ENCODE measurements at regions not wholly inside any gene's neighbourhood (a gene's known extent, or its start where the extent isn't known, plus 50 kb on each side); places are given as distances from the start of the nearest gene placed in this dataset.

GRCh38 chr9:118438810-118439209, 734.6 kb downstream of the TLR4 start:
- TF ChIP-seq POLR2A (IDR thresholded peaks at IDR 0.05; ENCODE audit: low read depth, low read length) (no peak), PAX5 (IDR thresholded peaks at IDR 0.05; ENCODE audit: insufficient read depth, low read length, severe bottlenecking) (no peak), SPI1 (IDR thresholded peaks at IDR 0.05; ENCODE audit: low read depth, low read length) (no peak), TAF1 (IDR thresholded peaks at IDR 0.05; ENCODE audit: low read depth, low read length) (no peak), POLR2AphosphoS5 (IDR thresholded peaks at IDR 0.05; ENCODE audit: low read depth, low read length) (no peak), POU2F2 (IDR thresholded peaks at IDR 0.05; ENCODE audit: low read depth, low read length) (no peak)
- FAIRE-seq, result no peak
- DNase-seq (ENCODE audit: insufficient read length, low spot score), result no peak

GRCh38 chr9:118439441-118439840, 735.2 kb downstream of the TLR4 start:
- no peak for DNase-seq (ENCODE audit: insufficient read length, low spot score)
- no peak for TF ChIP-seq POLR2A (IDR thresholded peaks at IDR 0.05; ENCODE audit: low read depth, low read length)
- no peak for TF ChIP-seq POU2F2 (IDR thresholded peaks at IDR 0.05; ENCODE audit: low read depth, low read length)
- TF ChIP-seq TAF1 (IDR thresholded peaks at IDR 0.05; ENCODE audit: low read depth, low read length), result no peak
- TF ChIP-seq SPI1 (IDR thresholded peaks at IDR 0.05; ENCODE audit: low read depth, low read length), result no peak
- no peak for TF ChIP-seq POLR2AphosphoS5 (IDR thresholded peaks at IDR 0.05; ENCODE audit: low read depth, low read length)
- TF ChIP-seq PAX5 (IDR thresholded peaks at IDR 0.05; ENCODE audit: insufficient read depth, low read length, severe bottlenecking), result no peak
- FAIRE-seq, result no peak

- no peak for FAIRE-seq
- TF ChIP-seq POLR2AphosphoS5 (IDR thresholded peaks at IDR 0.05; ENCODE audit: low read depth, low read length) (no peak), POLR2A (IDR thresholded peaks at IDR 0.05; ENCODE audit: low read depth, low read length) (no peak), TAF1 (IDR thresholded peaks at IDR 0.05; ENCODE audit: low read depth, low read length) (no peak), POU2F2 (IDR thresholded peaks at IDR 0.05; ENCODE audit: low read depth, low read length) (no peak), PAX5 (IDR thresholded peaks at IDR 0.05; ENCODE audit: insufficient read depth, low read length, severe bottlenecking) (no peak), SPI1 (IDR thresholded peaks at IDR 0.05; ENCODE audit: low read depth, low read length) (no peak)
- DNase-seq (ENCODE audit: insufficient read length, low spot score), result no peak
Measured at GRCh38 chr9:118444403-118444802, 740.2 kb downstream of the TLR4 start.

GRCh38 chr9:118446943-118447639, 742.9 kb downstream of the TLR4 start:
- DNase-seq (ENCODE audit: insufficient read length, low spot score) (no peak), FAIRE-seq (no peak)
- TF ChIP-seq TAF1 (IDR thresholded peaks at IDR 0.05; ENCODE audit: low read depth, low read length), result no peak
- TF ChIP-seq POLR2A (IDR thresholded peaks at IDR 0.05; ENCODE audit: low read depth, low read length), result no peak
- TF ChIP-seq POLR2AphosphoS5 (IDR thresholded peaks at IDR 0.05; ENCODE audit: low read depth, low read length), result no peak
- TF ChIP-seq POU2F2 (IDR thresholded peaks at IDR 0.05; ENCODE audit: low read depth, low read length), result no peak
- TF ChIP-seq SPI1 (IDR thresholded peaks at IDR 0.05; ENCODE audit: low read depth, low read length), result no peak
- TF ChIP-seq PAX5 (IDR thresholded peaks at IDR 0.05; ENCODE audit: insufficient read depth, low read length, severe bottlenecking), result no peak

- no peak for FAIRE-seq
- no peak for DNase-seq (ENCODE audit: insufficient read length, low spot score)
- TF ChIP-seq TAF1 (IDR thresholded peaks at IDR 0.05; ENCODE audit: low read depth, low read length), result no peak
- TF ChIP-seq SPI1 (IDR thresholded peaks at IDR 0.05; ENCODE audit: low read depth, low read length), result no peak
- no peak for TF ChIP-seq POLR2AphosphoS5 (IDR thresholded peaks at IDR 0.05; ENCODE audit: low read depth, low read length)
- no peak for TF ChIP-seq POU2F2 (IDR thresholded peaks at IDR 0.05; ENCODE audit: low read depth, low read length)
- TF ChIP-seq POLR2A (IDR thresholded peaks at IDR 0.05; ENCODE audit: low read depth, low read length), result no peak
- TF ChIP-seq PAX5 (IDR thresholded peaks at IDR 0.05; ENCODE audit: insufficient read depth, low read length, severe bottlenecking), result no peak
Measured at GRCh38 chr9:118449554-118449953, 745.4 kb downstream of the TLR4 start.

GRCh38 chr9:118455259-118455658, 751.1 kb downstream of the TLR4 start:
- FAIRE-seq, result no peak
- no peak for DNase-seq (ENCODE audit: insufficient read length, low spot score)
- no peak for TF ChIP-seq TAF1 (IDR thresholded peaks at IDR 0.05; ENCODE audit: low read depth, low read length)
- no peak for TF ChIP-seq POLR2AphosphoS5 (IDR thresholded peaks at IDR 0.05; ENCODE audit: low read depth, low read length)
- no peak for TF ChIP-seq POLR2A (IDR thresholded peaks at IDR 0.05; ENCODE audit: low read depth, low read length)

GRCh38 chr9:118455788-118456187, 751.6 kb downstream of the TLR4 start:
- FAIRE-seq (no peak), DNase-seq (ENCODE audit: insufficient read length, low spot score) (no peak)
- TF ChIP-seq SPI1 (IDR thresholded peaks at IDR 0.05; ENCODE audit: low read depth, low read length) (no peak), POU2F2 (IDR thresholded peaks at IDR 0.05; ENCODE audit: low read depth, low read length) (no peak), POLR2A (IDR thresholded peaks at IDR 0.05; ENCODE audit: low read depth, low read length) (no peak), TAF1 (IDR thresholded peaks at IDR 0.05; ENCODE audit: low read depth, low read length) (no peak), POLR2AphosphoS5 (IDR thresholded peaks at IDR 0.05; ENCODE audit: low read depth, low read length) (no peak), PAX5 (IDR thresholded peaks at IDR 0.05; ENCODE audit: insufficient read depth, low read length, severe bottlenecking) (no peak)

GRCh38 chr9:118457171-118458000, 753.2 kb downstream of the TLR4 start:
- DNase-seq (ENCODE audit: insufficient read length, low spot score), result no peak

GRCh38 chr9:118459913-118460312, 755.7 kb downstream of the TLR4 start:
- no peak for DNase-seq (ENCODE audit: insufficient read length, low spot score)
- FAIRE-seq, result no peak
- no peak for TF ChIP-seq PAX5 (IDR thresholded peaks at IDR 0.05; ENCODE audit: insufficient read depth, low read length, severe bottlenecking)
- no peak for TF ChIP-seq POLR2A (IDR thresholded peaks at IDR 0.05; ENCODE audit: low read depth, low read length)
- no peak for TF ChIP-seq TAF1 (IDR thresholded peaks at IDR 0.05; ENCODE audit: low read depth, low read length)
- no peak for TF ChIP-seq POU2F2 (IDR thresholded peaks at IDR 0.05; ENCODE audit: low read depth, low read length)
- no peak for TF ChIP-seq SPI1 (IDR thresholded peaks at IDR 0.05; ENCODE audit: low read depth, low read length)
- no peak for TF ChIP-seq POLR2AphosphoS5 (IDR thresholded peaks at IDR 0.05; ENCODE audit: low read depth, low read length)

More at GRCh38 chr9:118457171-118458000, 753.2 kb downstream of the TLR4 start:
- TF ChIP-seq POLR2AphosphoS5 (IDR thresholded peaks at IDR 0.05; ENCODE audit: low read depth, low read length) (no peak), SPI1 (IDR thresholded peaks at IDR 0.05; ENCODE audit: low read depth, low read length) (no peak), POLR2A (IDR thresholded peaks at IDR 0.05; ENCODE audit: low read depth, low read length) (no peak), TAF1 (IDR thresholded peaks at IDR 0.05; ENCODE audit: low read depth, low read length) (no peak)
- no peak for FAIRE-seq

Measured in GM12891 (cell line).